ENCODE measurements at regions not wholly inside any gene's neighbourhood (a gene's known extent, or its start where the extent isn't known, plus 50 kb on each side); places are given as distances from the start of the nearest gene placed in this dataset.
A peak's percentile ranks its signal among the peaks of the same experiment; 100 is the strongest.

- no peak for DNase-seq (ENCODE audit: low spot score)
- Mint-ChIP-seq H3K27ac (no peak overlapping the region), H3K4me3 (no peak overlapping the region), H3K27me3 (ENCODE audit: low read depth) (no peaks in the 10 kb centered on the region), H3K36me3 (peaks cover 24% of the 10 kb centered on the region), H3K9me3 (peaks cover 29% of the 10 kb centered on the region), H3K4me1 (peaks cover 18% of the 10 kb centered on the region)
- TF ChIP-seq SMAD4 (CRISPR knock-in tag; IDR thresholded peaks at IDR 0.05) (no peak), IRF2 (CRISPR knock-in tag; IDR thresholded peaks at IDR 0.05; ENCODE audit: borderline replicate concordance, low read depth) (no peak), MAX (CRISPR knock-in tag; IDR thresholded peaks at IDR 0.05) (no peak), ATF1 (CRISPR knock-in tag; IDR thresholded peaks at IDR 0.05) (no peak)
- TF ChIP-seq, protein P1, sequence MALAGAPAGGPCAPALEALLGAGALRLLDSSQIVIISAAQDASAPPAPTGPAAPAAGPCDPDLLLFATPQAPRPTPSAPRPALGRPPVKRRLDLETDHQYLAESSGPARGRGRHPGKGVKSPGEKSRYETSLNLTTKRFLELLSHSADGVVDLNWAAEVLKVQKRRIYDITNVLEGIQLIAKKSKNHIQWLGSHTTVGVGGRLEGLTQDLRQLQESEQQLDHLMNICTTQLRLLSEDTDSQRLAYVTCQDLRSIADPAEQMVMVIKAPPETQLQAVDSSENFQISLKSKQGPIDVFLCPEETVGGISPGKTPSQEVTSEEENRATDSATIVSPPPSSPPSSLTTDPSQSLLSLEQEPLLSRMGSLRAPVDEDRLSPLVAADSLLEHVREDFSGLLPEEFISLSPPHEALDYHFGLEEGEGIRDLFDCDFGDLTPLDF (CRISPR knock-in tag; IDR thresholded peaks at IDR 0.05): no peak
- CTCF ChIA-PET: interaction anchor here (1.2 kb wide), 1 partner anchor 166 kb away, joined by 5 read pairs; no protein-coding TSS in a partner anchor
- ATAC-seq: no peak
- POLR2A ChIA-PET: no interaction called here
Observed at GRCh38 chr14:104398656-104399055, 180.9 kb upstream of the C14orf180 start.

GRCh38 chr14:104399432-104400155, 180.0 kb upstream of the C14orf180 start:
- no peaks in the 10 kb centered on the region for H3K27me3 Mint-ChIP-seq (ENCODE audit: low read depth)
- peaks cover 24% of the 10 kb centered on the region for H3K36me3 Mint-ChIP-seq
- peaks cover 29% of the 10 kb centered on the region for H3K9me3 Mint-ChIP-seq
- no peak overlapping the region for H3K27ac Mint-ChIP-seq
- DNase-seq (ENCODE audit: low spot score) (no peak), ATAC-seq (peak; percentile 50)
- CTCF ChIA-PET: interaction anchor here (0.6 to 1.2 kb wide), 2 partner anchors 119 to 165 kb away, joined by 3 to 5 read pairs; no protein-coding TSS in a partner anchor
- POLR2A ChIA-PET: interaction anchor here (0.6 kb wide), 1 partner anchor 90 kb away, joined by 3 read pairs; no protein-coding TSS in a partner anchor
- H3K4me1 Mint-ChIP-seq: peaks cover 23% of the 10 kb centered on the region
- no peak overlapping the region for H3K4me3 Mint-ChIP-seq
- TF ChIP-seq ZNF425 (CRISPR knock-in tag; conservative IDR thresholded peaks at IDR 0.05) (no peak), STAT6 (CRISPR knock-in tag; conservative IDR thresholded peaks at IDR 0.05; ENCODE audit: low read depth) (no peak), HMGXB4 (CRISPR knock-in tag; IDR thresholded peaks at IDR 0.05) (no peak), ESRRA (CRISPR knock-in tag; IDR thresholded peaks at IDR 0.05; ENCODE audit: borderline replicate concordance) (no peak), CBFB (CRISPR knock-in tag; IDR thresholded peaks at IDR 0.05; ENCODE audit: low read depth) (no peak)
- TF ChIP-seq, protein P2, sequence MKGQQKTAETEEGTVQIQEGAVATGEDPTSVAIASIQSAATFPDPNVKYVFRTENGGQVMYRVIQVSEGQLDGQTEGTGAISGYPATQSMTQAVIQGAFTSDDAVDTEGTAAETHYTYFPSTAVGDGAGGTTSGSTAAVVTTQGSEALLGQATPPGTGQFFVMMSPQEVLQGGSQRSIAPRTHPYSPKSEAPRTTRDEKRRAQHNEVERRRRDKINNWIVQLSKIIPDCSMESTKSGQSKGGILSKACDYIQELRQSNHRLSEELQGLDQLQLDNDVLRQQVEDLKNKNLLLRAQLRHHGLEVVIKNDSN (CRISPR knock-in tag; IDR thresholded peaks at IDR 0.05): no peak
- TF ChIP-seq, protein P3, sequence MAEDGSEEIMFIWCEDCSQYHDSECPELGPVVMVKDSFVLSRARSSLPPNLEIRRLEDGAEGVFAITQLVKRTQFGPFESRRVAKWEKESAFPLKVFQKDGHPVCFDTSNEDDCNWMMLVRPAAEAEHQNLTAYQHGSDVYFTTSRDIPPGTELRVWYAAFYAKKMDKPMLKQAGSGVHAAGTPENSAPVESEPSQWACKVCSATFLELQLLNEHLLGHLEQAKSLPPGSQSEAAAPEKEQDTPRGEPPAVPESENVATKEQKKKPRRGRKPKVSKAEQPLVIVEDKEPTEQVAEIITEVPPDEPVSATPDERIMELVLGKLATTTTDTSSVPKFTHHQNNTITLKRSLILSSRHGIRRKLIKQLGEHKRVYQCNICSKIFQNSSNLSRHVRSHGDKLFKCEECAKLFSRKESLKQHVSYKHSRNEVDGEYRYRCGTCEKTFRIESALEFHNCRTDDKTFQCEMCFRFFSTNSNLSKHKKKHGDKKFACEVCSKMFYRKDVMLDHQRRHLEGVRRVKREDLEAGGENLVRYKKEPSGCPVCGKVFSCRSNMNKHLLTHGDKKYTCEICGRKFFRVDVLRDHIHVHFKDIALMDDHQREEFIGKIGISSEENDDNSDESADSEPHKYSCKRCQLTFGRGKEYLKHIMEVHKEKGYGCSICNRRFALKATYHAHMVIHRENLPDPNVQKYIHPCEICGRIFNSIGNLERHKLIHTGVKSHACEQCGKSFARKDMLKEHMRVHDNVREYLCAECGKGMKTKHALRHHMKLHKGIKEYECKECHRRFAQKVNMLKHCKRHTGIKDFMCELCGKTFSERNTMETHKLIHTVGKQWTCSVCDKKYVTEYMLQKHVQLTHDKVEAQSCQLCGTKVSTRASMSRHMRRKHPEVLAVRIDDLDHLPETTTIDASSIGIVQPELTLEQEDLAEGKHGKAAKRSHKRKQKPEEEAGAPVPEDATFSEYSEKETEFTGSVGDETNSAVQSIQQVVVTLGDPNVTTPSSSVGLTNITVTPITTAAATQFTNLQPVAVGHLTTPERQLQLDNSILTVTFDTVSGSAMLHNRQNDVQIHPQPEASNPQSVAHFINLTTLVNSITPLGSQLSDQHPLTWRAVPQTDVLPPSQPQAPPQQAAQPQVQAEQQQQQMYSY (CRISPR knock-in tag; IDR thresholded peaks at IDR 0.05): no peak
- TF ChIP-seq, protein P4, sequence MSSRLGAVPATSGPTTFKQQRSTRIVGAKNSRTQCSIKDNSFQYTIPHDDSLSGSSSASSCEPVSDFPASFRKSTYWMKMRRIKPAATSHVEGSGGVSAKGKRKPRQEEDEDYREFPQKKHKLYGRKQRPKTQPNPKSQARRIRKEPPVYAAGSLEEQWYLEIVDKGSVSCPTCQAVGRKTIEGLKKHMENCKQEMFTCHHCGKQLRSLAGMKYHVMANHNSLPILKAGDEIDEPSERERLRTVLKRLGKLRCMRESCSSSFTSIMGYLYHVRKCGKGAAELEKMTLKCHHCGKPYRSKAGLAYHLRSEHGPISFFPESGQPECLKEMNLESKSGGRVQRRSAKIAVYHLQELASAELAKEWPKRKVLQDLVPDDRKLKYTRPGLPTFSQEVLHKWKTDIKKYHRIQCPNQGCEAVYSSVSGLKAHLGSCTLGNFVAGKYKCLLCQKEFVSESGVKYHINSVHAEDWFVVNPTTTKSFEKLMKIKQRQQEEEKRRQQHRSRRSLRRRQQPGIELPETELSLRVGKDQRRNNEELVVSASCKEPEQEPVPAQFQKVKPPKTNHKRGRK (CRISPR knock-in tag; IDR thresholded peaks at IDR 0.05; ENCODE audit: borderline replicate concordance): no peak
- TF ChIP-seq, protein P5, sequence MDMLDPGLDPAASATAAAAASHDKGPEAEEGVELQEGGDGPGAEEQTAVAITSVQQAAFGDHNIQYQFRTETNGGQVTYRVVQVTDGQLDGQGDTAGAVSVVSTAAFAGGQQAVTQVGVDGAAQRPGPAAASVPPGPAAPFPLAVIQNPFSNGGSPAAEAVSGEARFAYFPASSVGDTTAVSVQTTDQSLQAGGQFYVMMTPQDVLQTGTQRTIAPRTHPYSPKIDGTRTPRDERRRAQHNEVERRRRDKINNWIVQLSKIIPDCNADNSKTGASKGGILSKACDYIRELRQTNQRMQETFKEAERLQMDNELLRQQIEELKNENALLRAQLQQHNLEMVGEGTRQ (CRISPR knock-in tag; IDR thresholded peaks at IDR 0.05): no peak
- TF ChIP-seq, protein P6, sequence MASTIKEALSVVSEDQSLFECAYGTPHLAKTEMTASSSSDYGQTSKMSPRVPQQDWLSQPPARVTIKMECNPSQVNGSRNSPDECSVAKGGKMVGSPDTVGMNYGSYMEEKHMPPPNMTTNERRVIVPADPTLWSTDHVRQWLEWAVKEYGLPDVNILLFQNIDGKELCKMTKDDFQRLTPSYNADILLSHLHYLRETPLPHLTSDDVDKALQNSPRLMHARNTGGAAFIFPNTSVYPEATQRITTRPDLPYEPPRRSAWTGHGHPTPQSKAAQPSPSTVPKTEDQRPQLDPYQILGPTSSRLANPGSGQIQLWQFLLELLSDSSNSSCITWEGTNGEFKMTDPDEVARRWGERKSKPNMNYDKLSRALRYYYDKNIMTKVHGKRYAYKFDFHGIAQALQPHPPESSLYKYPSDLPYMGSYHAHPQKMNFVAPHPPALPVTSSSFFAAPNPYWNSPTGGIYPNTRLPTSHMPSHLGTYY (CRISPR knock-in tag; IDR thresholded peaks at IDR 0.05): no peak

All from WTC11 (cell line).